Prostate gland (tissue), 2 donors: ENCODE measurements at regions not wholly inside any gene's neighbourhood (a gene's known extent, or its start where the extent isn't known, plus 50 kb on each side); places are given as distances from the start of the nearest gene placed in this dataset.

ENCODE experiments used
- DNase-seq: peaks from one replicate; pipeline ENCODE4 v3.0.0-alpha.2; 2019; ENCODE audit warnings: low spot score
- H3K27ac ChIP-seq, 2 donors: fragments of 200-600 bp; sonication (generic); 2 replicates each; pipeline ENCODE4 v1.5.1; 2017 to 2019
- H3K27me3 ChIP-seq: fragments of 200-600 bp; sonication (generic); replicated peaks from 2 replicates; pipeline ENCODE4 v1.5.1; 2019; ENCODE audit not compliant: insufficient read depth
- H3K36me3 ChIP-seq, 2 donors: fragments of 200-600 bp; sonication (generic); 1 replicate in 1 of 2; 2 replicates in 1 of 2; pipeline versions ENCODE4 v1.5.1 to v1.8.1; 2017 to 2019
- H3K4me1 ChIP-seq: fragments of 200-600 bp; sonication (generic); replicated peaks from 2 replicates; pipeline ENCODE4 v1.5.1; 2019
- H3K4me3 ChIP-seq, 2 donors: fragments of 200-600 bp; sonication (generic); 2 replicates each; pipeline ENCODE4 v1.5.1; 2017 to 2019
- H3K9me3 ChIP-seq: fragments of 200-600 bp; sonication (generic); 2 replicates; pipeline ENCODE4 v1.5.1; 2017
- POLR2A ChIP-seq: fragments of 450-650 bp; IDR thresholded peaks from one replicate; pipeline ENCODE4 v1.6.1; 2016; ENCODE audit warnings: antibody characterized with exemption, mild to moderate bottlenecking
- POLR2AphosphoS5 ChIP-seq: sonication (generic); formaldehyde crosslinking; IDR thresholded peaks from one replicate; pipeline ENCODE4 v1.6.1; 2017; ENCODE audit warnings: antibody characterized with exemption
- WGBS: methylation state at CpG from one replicate; pipeline ENCODE4 v1.1.5; 2018; 5-methylcytosine and 5-hydroxymethylcytosine counted together
- intact Hi-C: fragments of 100-400 bp; cut with DNase I; formaldehyde crosslinking; loops from one replicate; pipeline ENCODE4 v1.14.2; 2022
- TF ChIP-seq, protein P1 (sequence below), 4 experiments: fragments of 200-600 bp in 2 of 4; fragments of 450-650 bp in 2 of 4; sonication (generic) in 2 of 4; IDR thresholded peaks; 1 replicate in 3 of 4; 2 replicates in 1 of 4; pipeline ENCODE4 v1.5.1; 2016 to 2019; ENCODE audit warnings: antibody characterized with exemption in 4 of 4, mild to moderate bottlenecking in 2 of 4, moderate library complexity in 2 of 4

- DNase-seq = no peak
- intact Hi-C loops = no loop called here
- no peak for TF ChIP-seq POLR2AphosphoS5
- TF ChIP-seq, protein P1, sequence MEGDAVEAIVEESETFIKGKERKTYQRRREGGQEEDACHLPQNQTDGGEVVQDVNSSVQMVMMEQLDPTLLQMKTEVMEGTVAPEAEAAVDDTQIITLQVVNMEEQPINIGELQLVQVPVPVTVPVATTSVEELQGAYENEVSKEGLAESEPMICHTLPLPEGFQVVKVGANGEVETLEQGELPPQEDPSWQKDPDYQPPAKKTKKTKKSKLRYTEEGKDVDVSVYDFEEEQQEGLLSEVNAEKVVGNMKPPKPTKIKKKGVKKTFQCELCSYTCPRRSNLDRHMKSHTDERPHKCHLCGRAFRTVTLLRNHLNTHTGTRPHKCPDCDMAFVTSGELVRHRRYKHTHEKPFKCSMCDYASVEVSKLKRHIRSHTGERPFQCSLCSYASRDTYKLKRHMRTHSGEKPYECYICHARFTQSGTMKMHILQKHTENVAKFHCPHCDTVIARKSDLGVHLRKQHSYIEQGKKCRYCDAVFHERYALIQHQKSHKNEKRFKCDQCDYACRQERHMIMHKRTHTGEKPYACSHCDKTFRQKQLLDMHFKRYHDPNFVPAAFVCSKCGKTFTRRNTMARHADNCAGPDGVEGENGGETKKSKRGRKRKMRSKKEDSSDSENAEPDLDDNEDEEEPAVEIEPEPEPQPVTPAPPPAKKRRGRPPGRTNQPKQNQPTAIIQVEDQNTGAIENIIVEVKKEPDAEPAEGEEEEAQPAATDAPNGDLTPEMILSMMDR (IDR thresholded peaks at IDR 0.05) = no peak
- no peak for TF ChIP-seq POLR2A
- H3K4me1 ChIP-seq = no peaks in the 10 kb centered on the region
- H3K9me3 ChIP-seq = no peaks in the 10 kb centered on the region
- H3K4me3 ChIP-seq = no peak overlapping the region
- H3K36me3 ChIP-seq = no peaks in the 10 kb centered on the region
- H3K27me3 ChIP-seq = no peaks in the 10 kb centered on the region
- H3K27ac ChIP-seq = no peak overlapping the region
- 85% methylated on average over 8 of the region's 8 CpGs for WGBS
Measured at GRCh38 chr2:15719566-15720313, 128.1 kb downstream of the DDX1 start.

- Histone ChIP-seq H3K9me3 (no peaks in the 10 kb centered on the region), H3K27me3 (no peaks in the 10 kb centered on the region), H3K4me3 (no peak overlapping the region), H3K4me1 (no peaks in the 10 kb centered on the region), H3K27ac (no peak overlapping the region), H3K36me3 (no peaks in the 10 kb centered on the region)
- TF ChIP-seq POLR2AphosphoS5 (no peak), POLR2A (no peak)
- TF ChIP-seq, protein P1 (IDR thresholded peaks at IDR 0.05) = no peak
- no peak for DNase-seq
- intact Hi-C loops = no loop called here
- WGBS = 94% methylated on average over 9 of the region's 9 CpGs
Measured at GRCh38 chr2:15720561-15721307, 129.1 kb downstream of the DDX1 start.

GRCh38 chr2:15721411-15722067, 129.9 kb downstream of the DDX1 start:
- intact Hi-C loops = no loop called here
- WGBS = 81% methylated on average over 10 of the region's 10 CpGs
- no peak for DNase-seq
- TF ChIP-seq POLR2A = no peak
- no peak for TF ChIP-seq POLR2AphosphoS5
- TF ChIP-seq, protein P1 (IDR thresholded peaks at IDR 0.05) = no peak
- Histone ChIP-seq H3K27ac (no peak overlapping the region), H3K9me3 (no peaks in the 10 kb centered on the region), H3K36me3 (no peaks in the 10 kb centered on the region), H3K4me3 (no peak overlapping the region), H3K27me3 (no peaks in the 10 kb centered on the region), H3K4me1 (no peaks in the 10 kb centered on the region)

DNA sequence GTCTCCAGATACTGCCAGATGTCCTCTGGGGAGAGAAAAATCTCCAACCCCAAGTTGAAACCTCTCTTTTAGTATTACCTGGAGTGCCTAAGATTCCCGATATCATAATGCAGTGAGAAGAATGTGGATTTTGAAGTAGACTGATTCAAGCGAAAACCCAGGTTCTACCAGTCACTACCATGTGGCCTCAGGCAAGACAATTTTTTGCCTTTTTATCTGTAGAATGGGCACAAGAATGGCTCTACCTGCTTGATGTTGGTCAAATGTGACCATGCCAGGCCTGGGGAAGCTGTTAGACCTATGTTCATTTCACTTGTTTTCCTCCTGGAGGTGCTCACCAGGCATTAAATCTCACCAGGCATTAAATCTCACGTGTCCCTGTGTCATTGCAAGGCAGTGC, 131.3 kb downstream of the DDX1 start:
- no peaks in the 10 kb centered on the region for H3K27me3 ChIP-seq
- intact Hi-C loops = no loop called here
- TF ChIP-seq, protein P1 (IDR thresholded peaks at IDR 0.05) = no peak
- no peak for TF ChIP-seq POLR2A
- TF ChIP-seq POLR2AphosphoS5 = no peak
- no peaks in the 10 kb centered on the region for H3K36me3 ChIP-seq
- no peak overlapping the region for H3K4me3 ChIP-seq
- no peak for DNase-seq
- no peak overlapping the region for H3K27ac ChIP-seq
- H3K4me1 ChIP-seq = no peaks in the 10 kb centered on the region
- 97% methylated on average over 3 of the region's 3 CpGs for whole genome bisulfite sequencing
- H3K9me3 ChIP-seq = no peaks in the 10 kb centered on the region
